Astrocyte of the hippocampus (primary cell): ENCODE measurements at regions not wholly inside any gene's neighbourhood (a gene's known extent, or its start where the extent isn't known, plus 50 kb on each side); places are given as distances from the start of the nearest gene placed in this dataset.

Experiments
- DNase-seq: peaks from one replicate; pipeline ENCODE4 v3.0.0; 2011; ENCODE audit warnings: low read depth, low spot score

DNA sequence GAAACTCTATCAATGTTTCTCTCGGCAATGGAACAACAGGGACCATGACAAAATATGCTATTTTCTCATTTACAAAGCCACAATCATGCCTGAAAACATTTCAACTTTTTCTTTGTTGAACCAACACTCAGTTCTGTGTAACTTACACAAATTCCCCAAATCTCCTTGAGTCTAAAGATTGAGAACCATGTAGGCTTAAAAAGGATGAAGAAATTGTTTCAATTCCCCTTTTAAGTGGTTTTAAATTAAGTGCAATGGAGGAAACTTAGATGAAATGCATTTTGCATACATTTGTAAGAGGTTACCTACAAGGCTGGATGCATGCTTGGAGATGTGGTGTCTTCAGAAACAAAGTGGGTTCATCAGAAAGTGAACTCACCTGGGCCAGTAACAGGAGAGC lies 566.4 kb upstream of the CDH11 start:
- DNase-seq: no peak

DNA sequence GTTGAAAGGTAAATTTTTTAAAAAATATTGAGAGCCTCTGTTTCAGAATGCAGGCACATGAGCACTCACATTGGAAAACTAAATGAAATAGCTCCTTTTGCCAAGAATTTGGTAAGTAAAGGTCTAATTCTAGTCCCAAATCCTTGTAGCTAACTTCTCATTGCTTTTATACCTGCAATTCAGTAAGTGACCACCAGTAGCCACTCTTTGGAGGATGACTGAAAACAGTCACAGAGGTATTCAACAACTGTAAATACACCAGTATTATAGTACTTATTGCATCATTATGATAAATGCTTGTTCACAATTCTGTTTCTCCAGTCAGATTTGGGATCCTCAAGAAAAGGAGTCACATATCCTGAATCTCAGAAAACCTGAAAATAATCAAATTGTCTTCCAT lies 562.4 kb upstream of the CDH11 start:
- DNase-seq: no peak

DNA sequence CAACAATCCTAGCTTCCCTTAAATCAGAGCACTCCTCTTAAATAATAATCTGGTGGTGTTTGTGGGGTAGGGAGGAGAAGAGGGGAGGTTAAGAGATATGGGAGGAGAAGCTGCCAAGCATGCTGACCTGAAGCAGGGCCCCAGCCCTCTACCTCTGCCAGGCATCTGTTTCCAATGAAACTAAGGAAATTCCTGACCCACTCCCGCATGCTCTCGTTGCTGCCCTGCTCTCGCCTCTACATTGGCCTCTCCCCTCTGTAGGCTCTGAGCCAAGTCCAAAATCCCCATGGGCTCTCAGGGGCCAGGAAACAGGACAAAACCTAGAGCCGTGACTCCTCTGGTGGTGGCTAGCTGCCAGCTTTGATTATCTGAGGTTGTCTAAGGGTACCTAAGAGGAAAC lies 559.5 kb upstream of the CDH11 start:
- DNase-seq: no peak

DNA sequence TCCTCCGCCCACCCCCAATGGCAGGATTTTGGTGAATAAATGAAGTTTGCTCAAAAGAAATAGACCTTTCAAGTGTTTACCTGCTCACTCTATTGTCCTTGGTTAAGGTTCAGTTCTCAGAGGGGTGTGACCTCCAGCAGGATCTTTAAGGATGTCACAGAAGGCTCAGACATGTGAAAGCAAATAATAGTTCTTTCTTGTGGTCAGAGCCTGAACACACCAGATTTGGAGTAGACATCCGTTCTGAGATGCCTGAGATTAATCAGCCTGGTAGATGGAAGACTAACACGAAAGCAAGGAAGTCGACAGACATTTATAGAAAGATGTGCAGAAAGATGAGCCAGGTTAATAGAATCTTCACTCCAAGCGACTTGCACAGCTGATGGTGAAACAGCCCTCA lies 557.9 kb upstream of the CDH11 start:
- no peak for DNase-seq

DNA sequence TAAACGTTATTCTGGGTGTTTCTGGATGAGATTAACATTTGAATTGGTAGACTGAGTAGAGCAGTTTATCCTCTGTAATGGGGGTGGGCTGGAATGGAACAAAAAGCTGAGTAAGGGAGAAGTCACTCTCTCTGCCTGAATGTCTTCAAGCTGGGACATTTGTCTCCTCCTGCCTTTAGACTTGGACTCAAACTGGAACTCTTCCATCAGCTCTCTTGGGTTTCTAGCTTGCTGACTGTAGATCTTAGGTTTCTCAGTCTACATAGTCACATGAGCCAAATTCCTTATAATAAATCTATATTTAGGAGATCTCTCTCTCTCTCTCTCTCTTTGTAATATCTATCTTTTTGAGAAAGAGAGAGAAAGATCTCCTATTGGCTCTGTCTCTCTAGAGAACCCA lies 553.3 kb upstream of the CDH11 start:
- DNase-seq: no peak

DNA sequence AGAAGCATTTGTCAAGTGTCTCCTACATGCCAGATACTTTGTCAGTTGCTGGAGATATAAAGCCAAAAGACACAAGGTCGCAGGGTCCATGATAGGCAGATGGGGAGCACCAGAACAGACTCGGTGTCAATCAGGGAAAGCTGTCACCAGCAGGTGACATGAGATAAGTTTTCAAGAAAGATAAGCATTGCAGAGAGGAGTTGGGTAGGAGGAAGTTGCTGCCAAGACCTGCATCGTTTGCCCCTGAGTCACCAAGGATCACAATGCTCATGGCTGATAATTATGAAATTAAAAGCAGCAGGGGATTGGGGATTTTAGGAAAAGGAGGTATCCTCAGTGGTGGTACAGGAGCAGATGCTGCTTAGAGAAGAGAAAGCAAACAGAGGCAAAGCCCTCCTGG lies 551.1 kb upstream of the CDH11 start:
- DNase-seq: peak; percentile 28

DNA sequence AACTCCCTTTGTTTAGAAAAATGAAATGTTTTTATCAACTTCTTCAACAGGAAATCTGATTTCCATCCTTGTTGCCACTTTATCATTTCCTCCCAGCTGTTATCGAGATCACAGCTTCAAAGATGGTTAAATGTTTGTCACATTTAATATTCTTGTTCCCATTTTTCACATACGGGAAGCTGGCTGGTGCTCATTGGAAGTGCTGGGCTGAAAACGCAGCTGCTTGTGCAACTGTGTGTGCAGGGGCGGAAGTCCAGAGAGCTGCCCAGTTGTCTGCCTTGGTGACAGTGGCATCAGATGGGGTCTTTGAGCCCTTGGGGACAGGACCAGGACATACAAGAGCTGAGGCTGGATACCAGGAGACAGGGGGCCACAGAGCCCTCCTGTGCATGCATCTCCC lies 549.2 kb upstream of the CDH11 start:
- no peak for DNase-seq

DNA sequence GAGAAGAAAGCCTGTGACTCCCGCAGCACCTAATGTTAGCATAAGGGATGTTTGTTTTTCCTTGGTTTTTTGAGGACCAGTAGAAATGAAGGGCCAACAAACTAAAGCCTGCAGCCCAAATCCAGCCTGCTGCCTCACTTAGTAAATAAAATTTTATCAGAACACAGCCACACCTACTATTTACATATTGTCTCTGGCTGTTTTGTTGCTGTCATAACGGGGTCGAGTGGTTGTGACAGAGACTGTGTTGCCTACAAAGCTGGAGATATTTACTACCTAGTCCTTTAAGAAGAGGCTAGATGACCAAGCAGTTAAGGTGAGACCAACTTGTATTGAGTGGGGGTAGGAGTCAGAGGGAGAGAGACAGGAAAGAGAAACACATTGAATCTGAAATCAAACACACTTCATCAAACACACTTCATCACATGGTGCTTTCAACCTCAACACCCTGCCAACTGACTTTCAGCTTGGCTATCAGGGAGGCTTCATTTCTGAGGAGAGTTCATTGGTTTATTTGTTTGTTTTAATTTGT lies 546.3 kb upstream of the CDH11 start:
- DNase-seq: no peak

DNA sequence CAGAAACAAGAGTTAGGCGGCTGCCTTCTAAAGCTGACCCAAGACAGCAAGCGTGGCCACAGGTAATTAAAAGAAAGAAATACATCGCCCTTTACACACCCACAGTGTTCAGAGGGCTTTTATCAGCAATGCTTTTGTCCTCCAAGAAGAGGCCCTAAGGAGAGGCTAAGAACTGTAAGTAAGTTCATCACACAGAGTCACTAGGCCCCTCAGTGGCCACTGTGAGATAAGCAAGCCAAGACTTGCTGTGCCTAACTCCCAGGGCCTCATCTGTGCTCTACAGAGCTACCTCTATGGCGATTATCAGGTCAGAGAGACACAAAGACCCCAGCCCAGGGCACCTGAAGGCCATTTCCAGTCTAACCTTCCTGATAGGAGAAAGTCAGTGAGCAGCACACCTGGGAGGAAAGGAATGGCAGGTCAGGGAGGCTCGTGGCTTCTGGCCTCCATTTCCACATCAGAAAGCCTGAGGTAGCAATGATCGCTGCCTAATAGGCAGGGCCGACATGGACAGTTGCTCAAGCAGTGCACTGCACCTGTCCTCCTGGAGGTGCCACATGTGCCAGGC lies 545.2 kb upstream of the CDH11 start:
- DNase-seq: no peak

DNA sequence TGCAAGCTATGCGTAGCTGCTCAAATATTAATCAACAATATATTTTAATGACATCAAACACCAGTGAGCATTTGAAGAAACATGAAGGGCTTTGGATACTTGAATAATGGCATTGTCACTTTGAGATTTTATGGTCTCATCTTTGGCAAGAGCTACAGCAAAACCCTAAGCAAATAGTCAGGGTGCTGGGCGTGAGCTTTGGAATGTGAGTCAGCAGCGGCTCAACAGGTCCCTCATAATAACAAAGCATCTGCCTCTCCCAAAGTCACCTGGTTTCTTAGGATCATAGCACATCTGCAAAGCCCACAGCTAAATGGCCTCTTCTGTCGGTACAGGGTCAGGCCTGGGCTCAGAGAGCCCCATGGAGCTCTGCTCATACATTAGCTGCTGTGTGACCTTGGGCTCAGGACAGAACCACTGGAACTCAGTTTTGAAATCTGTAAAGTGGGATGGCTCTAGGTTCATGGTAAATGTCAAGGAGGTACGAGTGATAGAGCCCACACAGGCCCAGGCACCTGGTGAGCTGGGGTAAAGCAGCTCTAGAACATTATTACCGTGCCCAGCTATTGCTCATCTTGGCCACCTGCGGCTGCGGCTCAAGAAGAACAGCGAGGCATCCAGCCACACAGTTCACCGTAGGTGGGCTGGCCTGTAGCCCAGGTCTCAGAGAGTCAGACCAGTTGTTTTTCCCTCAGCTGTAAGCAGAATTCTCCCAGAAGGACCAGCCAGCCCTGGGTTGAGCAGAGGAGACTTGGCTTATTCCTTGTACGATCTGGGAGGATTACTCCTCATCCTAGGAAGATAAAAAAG lies 544.5 kb upstream of the CDH11 start:
- DNase-seq: peak; percentile 31

DNA sequence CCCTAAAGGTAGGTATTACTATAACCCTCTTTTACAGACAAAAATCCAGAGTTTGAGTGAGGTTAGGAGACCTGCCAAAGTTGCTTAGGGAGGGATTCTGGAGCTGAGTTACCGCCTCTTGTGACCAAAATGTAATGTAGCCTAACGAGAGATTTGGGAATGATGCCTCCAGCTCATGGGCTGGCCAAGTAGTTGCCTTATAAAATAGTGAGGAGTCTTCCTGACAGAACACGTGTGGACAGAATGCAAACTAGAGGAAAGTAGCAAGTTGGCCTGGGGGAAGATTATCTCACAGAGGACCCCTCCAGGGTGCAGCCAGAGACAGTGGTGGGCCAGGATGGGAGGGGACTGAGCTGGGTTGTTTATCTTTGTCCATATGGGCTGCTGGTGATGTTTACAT lies 543.7 kb upstream of the CDH11 start:
- no peak for DNase-seq

DNA sequence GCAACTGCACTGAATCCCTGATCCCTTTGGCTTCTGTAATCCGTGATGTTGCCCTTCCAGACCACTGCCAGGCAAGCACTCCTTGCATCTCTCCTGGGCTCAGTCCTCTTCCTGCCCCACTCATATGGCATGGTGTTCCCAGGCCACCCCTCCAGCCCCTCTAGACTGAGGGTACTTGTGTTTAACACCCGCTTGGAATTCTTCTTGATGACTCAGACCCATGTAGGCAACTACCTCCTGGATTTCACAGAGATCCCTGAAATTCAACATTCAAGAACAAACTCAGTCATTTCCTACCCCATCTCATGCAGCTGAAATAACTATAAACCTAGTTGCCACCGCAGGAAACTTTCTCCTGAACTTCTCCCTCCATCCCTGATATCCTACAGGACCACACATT lies 541.9 kb upstream of the CDH11 start:
- no peak for DNase-seq

DNA sequence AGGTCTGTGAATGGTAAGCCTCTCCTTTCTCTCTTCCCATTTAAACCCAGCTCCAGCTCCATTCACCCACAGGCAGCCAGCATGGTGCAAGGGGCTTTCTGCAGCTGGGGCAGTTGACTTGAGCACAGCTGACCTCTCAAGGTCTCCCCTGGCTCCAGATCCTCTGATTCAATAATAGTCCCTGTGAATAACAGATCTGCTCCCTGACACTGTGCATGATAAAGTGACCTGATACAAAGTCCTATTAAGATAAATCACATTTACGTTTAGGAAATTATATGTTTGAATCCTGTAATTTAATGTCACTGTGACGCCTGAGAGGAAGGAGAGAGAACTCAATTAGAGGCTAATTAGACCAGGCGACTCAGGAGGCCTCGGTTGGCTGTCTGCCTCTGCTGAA lies 540.4 kb upstream of the CDH11 start:
- no peak for DNase-seq

DNA sequence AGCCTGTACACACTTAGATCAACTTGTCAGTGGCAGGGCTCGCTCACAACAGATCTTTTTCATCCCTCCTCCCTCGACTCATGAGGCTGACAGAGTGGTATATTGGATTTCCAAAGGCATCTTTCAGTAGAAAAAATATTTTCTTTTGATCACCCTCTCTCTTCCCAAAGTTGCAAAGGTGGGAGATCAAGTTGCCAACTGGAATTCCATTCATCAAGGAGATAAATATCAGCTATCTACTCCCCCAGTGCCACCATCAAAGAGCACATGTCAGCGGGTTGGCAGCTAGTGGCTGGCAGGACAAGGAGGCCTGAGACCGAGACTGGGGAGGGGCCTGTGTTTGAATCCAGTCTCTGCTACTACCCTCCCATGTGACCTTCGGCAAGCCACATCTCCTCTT lies 539.7 kb upstream of the CDH11 start:
- no peak for DNase-seq

DNA sequence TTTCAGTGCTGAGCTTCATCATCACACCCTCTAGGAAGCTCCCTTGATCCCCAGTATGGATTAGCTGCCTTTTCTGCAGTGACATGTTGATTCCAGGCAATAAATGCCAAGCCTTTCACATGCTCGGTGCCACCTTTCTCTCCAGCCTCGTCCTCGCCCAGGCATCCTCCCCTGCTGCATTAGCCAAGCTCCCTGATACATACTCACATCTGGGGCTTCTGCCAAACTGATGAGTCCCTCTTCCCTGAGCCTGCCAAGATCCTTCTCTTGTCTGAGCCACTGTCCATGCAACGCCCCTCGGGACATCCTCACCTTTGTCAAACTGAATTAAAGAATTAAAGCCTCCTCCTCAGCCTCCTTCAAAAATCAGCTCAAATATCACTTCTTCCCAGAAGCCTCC lies 538.5 kb upstream of the CDH11 start:
- no peak for DNase-seq

DNA sequence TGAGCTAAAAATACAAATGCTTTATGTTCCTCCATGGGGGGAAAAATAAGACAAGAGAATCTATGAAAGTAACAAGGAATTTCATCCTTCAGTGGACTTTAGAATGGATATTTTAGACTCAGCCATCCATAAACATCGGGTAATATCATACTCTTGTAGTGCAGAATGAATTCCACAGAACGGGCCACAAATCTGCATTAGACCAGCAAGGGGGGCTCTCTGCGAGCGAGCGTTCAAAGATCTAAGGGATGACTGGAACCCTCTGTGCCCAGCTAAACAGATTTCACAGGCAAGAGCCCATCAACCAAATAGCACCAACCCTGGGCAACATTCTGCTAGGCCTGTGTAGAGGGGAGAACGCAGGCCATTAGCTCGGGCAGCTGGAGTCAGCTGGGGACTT lies 537.9 kb upstream of the CDH11 start:
- no peak for DNase-seq

DNA sequence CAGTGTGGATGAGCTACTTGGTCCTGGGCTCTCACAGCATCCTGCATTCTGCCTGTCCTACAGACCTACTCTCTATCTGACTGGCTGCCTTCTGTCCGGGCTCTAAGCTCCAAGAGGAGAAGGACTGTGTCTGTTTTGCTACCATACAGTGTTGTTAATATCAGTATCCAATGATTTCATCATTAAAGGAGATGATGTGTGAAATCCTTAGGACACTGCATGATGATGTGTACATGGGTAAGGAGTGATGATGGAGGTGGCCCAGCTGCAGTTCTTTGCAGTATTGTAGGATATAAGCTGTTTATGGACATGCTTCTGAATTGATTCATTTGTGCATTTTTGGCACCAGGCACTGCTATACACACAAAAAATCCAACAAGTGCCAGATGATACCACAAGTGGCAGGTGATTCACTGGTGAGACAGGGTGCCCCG lies 536.9 kb upstream of the CDH11 start:
- DNase-seq: peak; percentile 45

DNA sequence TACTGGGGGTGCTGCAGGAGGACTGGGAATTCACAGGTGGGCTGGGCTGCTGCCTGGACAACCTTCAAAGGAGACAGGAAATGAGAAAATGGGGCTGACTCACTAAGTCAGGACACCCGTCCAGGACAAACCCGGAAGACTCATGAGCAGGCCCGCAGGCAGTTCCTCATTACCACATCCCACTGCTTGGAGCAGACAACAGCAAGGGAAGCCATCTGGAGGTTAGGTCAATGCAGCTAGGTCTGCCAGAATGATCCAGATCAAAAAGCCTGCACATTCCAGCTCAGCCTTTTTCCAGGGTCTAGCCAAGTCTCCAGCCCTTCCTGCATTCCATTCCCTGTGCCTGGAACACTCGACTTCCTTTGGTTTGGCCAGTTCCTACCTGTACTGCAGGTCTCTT lies 536.5 kb upstream of the CDH11 start:
- peak; percentile 74 for DNase-seq

DNA sequence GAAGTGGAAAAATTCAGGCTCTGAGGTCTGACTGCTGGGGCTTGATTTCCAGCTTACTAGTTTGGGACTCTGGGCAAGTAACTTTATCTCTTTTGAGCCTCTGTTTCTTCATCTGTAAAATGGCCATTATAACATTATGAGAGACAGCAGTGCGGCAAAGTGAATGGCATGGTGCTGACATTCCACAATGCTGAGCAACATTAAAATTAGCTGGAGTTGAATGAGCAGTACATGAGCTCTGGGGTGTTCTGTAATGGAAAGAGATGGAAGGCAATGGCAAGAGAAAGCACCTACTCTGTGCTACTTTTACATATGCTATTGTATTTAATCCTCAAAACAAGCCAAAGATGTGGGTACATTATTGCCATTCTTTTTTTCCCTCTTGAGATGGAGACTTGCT lies 535.7 kb upstream of the CDH11 start:
- DNase-seq: no peak

DNA sequence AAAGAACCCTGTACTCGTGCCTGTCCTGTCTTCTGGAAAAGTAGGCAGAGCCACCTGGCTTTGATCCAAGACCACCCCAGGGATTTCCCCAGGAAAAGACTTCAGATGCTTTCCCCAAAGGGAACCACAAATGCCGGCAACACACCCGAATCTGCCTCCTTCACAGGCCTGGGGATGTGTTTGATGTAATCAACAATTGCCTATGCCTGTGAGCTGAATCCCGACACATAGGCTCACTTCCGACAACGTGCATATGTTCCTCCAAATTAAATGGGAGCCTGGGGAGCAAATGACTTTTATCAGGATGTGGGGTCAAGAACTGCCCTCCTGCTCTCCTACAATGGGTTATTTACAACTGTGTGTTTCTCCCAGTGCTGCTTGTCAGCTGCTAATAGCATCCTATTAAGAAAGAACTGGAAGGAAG lies 535.2 kb upstream of the CDH11 start:
- no peak for DNase-seq

DNA sequence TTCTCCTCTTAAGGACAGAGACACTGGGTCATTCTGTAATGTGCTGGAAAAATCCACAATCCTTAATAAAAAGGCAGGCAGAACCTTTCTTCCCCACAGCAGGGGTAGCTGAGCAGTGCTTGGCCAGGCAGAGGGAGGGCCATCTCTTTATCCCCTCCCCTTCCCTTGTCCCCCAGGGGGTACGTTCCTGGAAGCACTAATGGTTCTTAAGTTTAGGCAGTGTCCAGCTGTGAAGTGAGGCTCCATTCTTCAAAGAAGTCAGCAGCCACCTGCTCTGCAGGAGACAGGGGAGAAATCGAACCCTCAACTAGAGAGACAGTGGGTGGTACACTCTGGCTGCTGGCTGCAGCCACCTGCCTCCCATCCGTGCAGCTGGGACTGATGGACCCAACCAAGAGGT lies 533.9 kb upstream of the CDH11 start:
- DNase-seq: no peak

DNA sequence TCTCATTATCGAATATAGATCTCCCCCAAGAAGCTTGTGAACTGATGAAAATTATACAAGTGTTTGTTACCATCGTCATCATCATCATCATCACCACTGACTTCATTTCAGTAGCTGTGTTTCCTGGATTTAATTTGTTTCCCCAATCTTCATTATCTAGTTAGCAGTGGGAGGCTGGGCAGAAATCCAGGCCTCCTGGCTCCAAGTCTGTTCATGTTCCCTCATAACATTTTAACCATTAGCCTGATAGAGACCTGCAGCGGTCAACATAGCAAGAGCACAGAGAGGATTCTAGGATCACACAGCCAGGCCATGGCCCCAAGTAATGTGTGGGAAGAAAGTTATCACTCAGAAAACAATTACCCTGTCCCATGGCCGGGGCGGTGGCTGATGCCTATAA lies 526.2 kb upstream of the CDH11 start:
- no peak for DNase-seq

DNA sequence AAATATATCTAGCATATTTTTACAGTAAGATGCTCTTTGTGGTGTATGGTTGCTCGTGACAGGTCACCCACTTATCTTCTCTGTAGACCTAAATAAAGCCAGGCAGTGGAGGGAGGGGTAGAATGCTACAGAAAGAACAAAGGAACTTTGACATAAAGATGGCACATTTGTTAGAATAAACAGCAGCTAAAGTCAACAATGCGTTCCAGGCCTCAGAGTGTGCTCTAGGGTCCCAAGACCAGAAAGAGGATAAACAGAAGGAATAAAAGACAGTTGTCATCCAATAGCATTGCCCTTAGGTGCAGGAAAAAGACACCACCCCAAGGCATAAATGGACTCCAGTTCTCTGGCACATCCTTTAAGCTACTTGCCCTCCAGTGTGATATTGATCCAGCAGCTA lies 523.0 kb upstream of the CDH11 start:
- no peak for DNase-seq
